Lower lobe of right lung (tissue), 2 donors: ENCODE measurements at regions not wholly inside any gene's neighbourhood (a gene's known extent, or its start where the extent isn't known, plus 50 kb on each side); places are given as distances from the start of the nearest gene placed in this dataset.

ENCODE experiments used
- ATAC-seq, 2 donors: fragments of 200-7000 bp; cut with Tn5 transposase; one replicate each; pipeline ENCODE4 v1.9.1; 2020 to 2022; ENCODE audit warnings: mild to moderate bottlenecking in 2 of 2, moderate library complexity in 2 of 2
- DNase-seq: peaks from one replicate; pipeline ENCODE4 v3.0.0-alpha.2; 2020
- H3K27ac ChIP-seq: fragments of 200-600 bp; one replicate; pipeline ENCODE4 v1.8.0; 2022
- H3K27me3 ChIP-seq: fragments of 200-600 bp; one replicate; pipeline ENCODE4 v1.8.0; 2022; ENCODE audit warnings: low read depth
- H3K36me3 ChIP-seq: fragments of 200-600 bp; one replicate; pipeline ENCODE4 v1.8.0; 2022; ENCODE audit warnings: mild to moderate bottlenecking
- H3K4me1 ChIP-seq: fragments of 200-600 bp; one replicate; pipeline ENCODE4 v1.8.0; 2022
- H3K4me3 ChIP-seq: fragments of 200-600 bp; one replicate; pipeline ENCODE4 v1.8.0; 2022; ENCODE audit warnings: mild to moderate bottlenecking
- H3K9me3 ChIP-seq: fragments of 200-600 bp; one replicate; pipeline ENCODE4 v1.8.0; 2022
- CTCF ChIP-seq: fragments of 200-600 bp; IDR thresholded peaks from one replicate; pipeline ENCODE4 v1.8.0; 2022; ENCODE audit warnings: antibody characterized with exemption, mild to moderate bottlenecking
- intact Hi-C: fragments of 100-400 bp; cut with DNase I; formaldehyde crosslinking; loops from one replicate; pipeline ENCODE4 v1.11.0; 2022
- donor health status: DM: no; HTN: yes; CAD: no; lungs with severe emphysema.

GRCh38 chr6:164379795-164380194 is 929.6 kb downstream of the C6orf118 start:
- no peaks in the 10 kb centered on the region for H3K9me3 ChIP-seq
- no peaks in the 10 kb centered on the region for H3K36me3 ChIP-seq
- no peak overlapping the region for H3K27ac ChIP-seq
- TF ChIP-seq CTCF, result no peak
- H3K27me3 ChIP-seq, result no peaks in the 10 kb centered on the region
- no peak overlapping the region for H3K4me3 ChIP-seq
- intact Hi-C loops, result no loop called here
- no peaks in the 10 kb centered on the region for H3K4me1 ChIP-seq
- ATAC-seq, result no peak
- DNase-seq, result no peak

GRCh38 chr6:164378330-164378729 is 931.1 kb downstream of the C6orf118 start:
- DNase-seq, result no peak
- no peaks in the 10 kb centered on the region for H3K36me3 ChIP-seq
- no peak for TF ChIP-seq CTCF

GRCh38 chr6:164377348-164377918 is 932.0 kb downstream of the C6orf118 start:
- no peak for DNase-seq
- Histone ChIP-seq H3K4me3 (no peak overlapping the region), H3K4me1 (no peaks in the 10 kb centered on the region), H3K36me3 (no peaks in the 10 kb centered on the region), H3K9me3 (no peaks in the 10 kb centered on the region), H3K27me3 (no peaks in the 10 kb centered on the region), H3K27ac (no peak overlapping the region)
- no peak for TF ChIP-seq CTCF
- intact Hi-C loops, result no loop called here
- ATAC-seq, result no peak

More at GRCh38 chr6:164378330-164378729, 931.1 kb downstream of the C6orf118 start:
- H3K9me3 ChIP-seq, result no peaks in the 10 kb centered on the region
- H3K4me3 ChIP-seq, result no peak overlapping the region
- no peak overlapping the region for H3K27ac ChIP-seq
- no peak for ATAC-seq
- intact Hi-C loops, result no loop called here
- no peaks in the 10 kb centered on the region for H3K4me1 ChIP-seq
- H3K27me3 ChIP-seq, result no peaks in the 10 kb centered on the region

- intact Hi-C loops, result no loop called here
- Histone ChIP-seq H3K9me3 (no peaks in the 10 kb centered on the region), H3K27ac (no peak overlapping the region), H3K27me3 (no peaks in the 10 kb centered on the region), H3K4me3 (no peak overlapping the region), H3K4me1 (no peaks in the 10 kb centered on the region), H3K36me3 (no peaks in the 10 kb centered on the region)
- ATAC-seq (no peak), DNase-seq (no peak)
- no peak for TF ChIP-seq CTCF
Measured at GRCh38 chr6:164370773-164371172, 938.6 kb downstream of the C6orf118 start.

GRCh38 chr6:164359441-164359840 is 944.9 kb downstream of the QKI start:
- Histone ChIP-seq H3K27me3 (no peaks in the 10 kb centered on the region), H3K27ac (no peak overlapping the region), H3K36me3 (no peaks in the 10 kb centered on the region), H3K4me3 (no peak overlapping the region), H3K4me1 (no peaks in the 10 kb centered on the region), H3K9me3 (peaks cover 18% of the 10 kb centered on the region)
- ATAC-seq (no peak), DNase-seq (no peak)
- intact Hi-C loops, result no loop called here
- TF ChIP-seq CTCF, result no peak

- Histone ChIP-seq H3K4me3 (no peak overlapping the region), H3K36me3 (no peaks in the 10 kb centered on the region), H3K4me1 (no peaks in the 10 kb centered on the region), H3K27ac (no peak overlapping the region), H3K27me3 (no peaks in the 10 kb centered on the region), H3K9me3 (peaks cover 18% of the 10 kb centered on the region)
- no peak for TF ChIP-seq CTCF
- intact Hi-C loops, result no loop called here
- DNase-seq, result no peak
- ATAC-seq, result no peak
Measured at GRCh38 chr6:164359036-164359435, 944.5 kb downstream of the QKI start.
